ENCODE measurements at regions not wholly inside any gene's neighbourhood (a gene's known extent, or its start where the extent isn't known, plus 50 kb on each side); places are given as distances from the start of the nearest gene placed in this dataset.

DNA sequence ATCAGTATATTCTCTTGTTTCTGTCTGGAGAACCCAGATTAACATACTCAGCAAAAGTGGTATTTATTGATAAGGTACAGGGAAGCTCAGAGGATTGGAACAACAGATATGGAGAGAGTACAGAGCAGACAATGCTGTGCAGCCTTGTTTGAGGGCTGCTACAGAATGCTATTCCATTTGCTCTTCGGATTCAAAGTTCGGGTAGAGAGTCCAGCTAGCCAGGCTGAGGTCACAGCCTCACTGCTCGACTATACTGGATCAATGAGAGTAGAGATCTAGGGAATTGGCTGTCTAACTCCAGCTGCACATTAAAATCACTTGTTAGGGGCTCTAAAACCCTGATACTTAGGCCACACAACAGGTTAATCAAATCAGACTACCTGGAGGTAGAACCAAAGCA, 200.1 kb upstream of the BTBD3 start:
- TF ChIP-seq REST (IDR thresholded peaks at IDR 0.05; ENCODE audit: insufficient read depth in 1 of 2, low read depth in 2 of 2, low read length in 2 of 2) = no peak
- no peak for TF ChIP-seq POLR2AphosphoS5 (IDR thresholded peaks at IDR 0.05; ENCODE audit: low read depth, low read length)
- no peak for TF ChIP-seq SIN3A (IDR thresholded peaks at IDR 0.05; ENCODE audit: borderline replicate concordance, insufficient read depth, low read length)
- TF ChIP-seq TAF1 (IDR thresholded peaks at IDR 0.05; ENCODE audit: borderline replicate concordance, insufficient read depth, low read length) = no peak
